Suppressor macrophage (primary cell): ENCODE measurements at regions not wholly inside any gene's neighbourhood (a gene's known extent, or its start where the extent isn't known, plus 50 kb on each side); places are given as distances from the start of the nearest gene placed in this dataset.

Experiments used
- DNase-seq, 4 experiments: peaks; one replicate each; pipeline ENCODE4 v3.0.0-alpha.2; 2020 to 2022

DNA sequence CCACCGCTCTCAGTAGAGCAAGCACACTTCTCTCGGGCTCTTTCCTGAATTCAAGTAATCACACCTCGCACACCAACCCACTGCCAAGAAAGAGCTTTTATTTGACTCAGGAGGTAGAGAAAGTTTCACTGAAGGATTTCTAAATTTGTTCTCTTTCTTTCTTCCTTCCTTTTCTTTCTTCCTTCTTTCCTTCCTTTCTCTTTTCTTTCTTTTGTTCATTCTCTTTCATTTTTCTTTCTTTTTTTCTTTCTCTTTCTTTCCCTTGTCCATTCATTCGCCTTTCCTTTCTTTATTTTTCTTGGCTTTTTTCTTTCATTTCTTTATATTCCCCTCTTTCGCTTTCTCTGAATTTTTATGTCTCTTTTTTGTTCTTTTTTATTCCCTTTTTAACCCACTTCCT, 300.1 kb downstream of the ENC1 start:
- DNase-seq = no peak

GRCh38 chr5:74337984-74338310, 302.6 kb downstream of the ENC1 start:
- DNase-seq = no peak

DNA sequence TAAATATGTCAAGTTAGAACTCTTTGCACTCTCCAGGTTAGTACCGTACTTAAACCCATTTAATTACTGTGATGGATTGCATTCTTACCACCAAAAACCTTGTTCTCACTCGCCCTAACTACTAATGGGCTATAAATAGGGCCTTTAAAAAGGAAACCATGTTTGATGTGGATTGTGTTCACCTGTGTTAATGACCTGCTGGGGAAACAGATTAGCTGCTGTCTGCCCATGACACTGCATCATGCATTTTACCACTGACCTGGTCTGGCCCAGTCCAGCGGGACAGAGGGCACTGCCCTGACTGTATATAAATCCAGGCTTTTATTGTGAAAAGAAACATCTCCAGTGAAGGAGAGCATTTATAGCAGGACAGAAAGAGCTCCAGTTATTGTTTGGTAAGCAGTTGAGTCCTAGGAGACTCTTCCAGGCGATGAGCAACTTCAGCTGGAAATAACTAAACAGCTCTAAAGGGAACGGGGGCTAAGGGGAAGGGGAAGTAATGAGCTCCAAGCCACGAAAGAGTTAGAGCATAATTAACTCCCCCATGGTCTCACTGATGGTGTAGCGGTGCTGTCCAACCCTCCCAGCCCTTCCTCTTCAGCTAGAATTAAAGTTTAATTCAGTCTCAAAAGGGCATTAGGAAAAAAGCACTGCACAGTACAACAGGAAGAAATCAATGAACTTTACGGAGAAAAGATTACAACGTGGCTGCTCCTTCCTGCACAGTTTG, 303.1 kb downstream of the ENC1 start:
- peak; percentile 29 to 58 (median 36) for DNase-seq

- no peak for DNase-seq
Observed at GRCh38 chr5:74336297-74336696, 304.2 kb downstream of the ENC1 start.

DNA sequence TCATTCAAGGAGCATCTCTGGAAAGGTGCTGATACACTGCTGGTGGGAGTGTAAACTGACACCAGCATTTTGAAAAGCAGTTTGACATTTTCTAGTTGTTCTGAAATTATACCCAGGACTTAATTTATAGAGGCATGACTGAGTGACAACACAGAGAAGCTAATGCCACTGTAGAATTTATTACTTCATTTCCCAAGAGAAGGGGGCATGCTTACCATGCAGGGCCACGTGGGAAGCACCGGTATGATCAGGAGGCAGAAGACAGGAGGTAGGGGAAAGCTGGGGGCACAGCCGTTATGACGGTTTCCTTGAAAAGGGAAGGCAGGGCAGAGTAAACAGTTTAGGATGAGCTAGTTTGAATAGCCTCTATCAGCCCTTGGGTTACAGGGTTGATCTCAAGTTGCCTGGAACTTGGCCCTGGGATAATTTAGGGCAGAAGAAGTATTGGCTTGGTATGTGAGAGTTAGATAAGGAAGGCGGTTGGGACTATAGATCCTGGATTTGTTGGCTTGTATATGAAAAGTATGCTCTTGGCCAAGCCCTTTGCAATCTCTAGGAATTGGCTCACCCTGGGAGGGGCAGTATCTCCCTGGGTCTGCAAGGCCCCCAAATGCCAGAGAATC, 305.7 kb downstream of the ENC1 start:
- DNase-seq = no peak

DNA sequence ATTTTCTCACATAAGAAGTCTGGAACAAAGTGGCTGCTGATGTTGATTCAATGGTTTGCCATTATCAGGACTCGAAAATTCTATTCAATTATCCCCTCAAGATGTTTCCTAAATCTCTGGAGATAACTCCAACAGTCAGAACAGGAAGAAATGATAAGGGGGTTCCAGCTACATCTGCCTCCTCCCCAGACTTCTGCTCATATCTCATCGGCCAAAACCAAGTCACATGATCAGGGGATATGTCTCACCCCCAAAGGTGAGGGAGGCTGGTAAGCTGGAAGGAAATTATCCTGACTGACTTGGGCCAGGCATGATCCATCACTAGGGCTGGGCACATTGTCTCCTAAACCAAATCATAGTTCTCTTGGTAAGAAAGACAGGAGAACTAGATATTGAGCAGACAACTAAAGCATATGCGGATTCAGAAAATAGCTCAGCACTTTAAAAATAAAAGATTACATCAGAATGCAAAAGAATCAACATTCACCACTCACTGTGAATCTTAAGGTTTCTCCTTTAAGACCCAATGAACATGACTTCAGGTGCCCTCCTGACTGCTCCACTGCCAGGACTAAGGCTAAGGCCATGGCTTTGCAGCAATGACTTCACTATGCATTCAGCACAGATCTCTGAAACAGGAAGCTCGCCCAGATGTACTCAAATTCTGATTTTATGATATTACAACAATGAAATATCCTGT, 306.3 kb downstream of the ENC1 start:
- DNase-seq = peak in 1 of 4 experiments; percentile 26

GRCh38 chr5:74333430-74333829, 307.1 kb downstream of the ENC1 start:
- no peak for DNase-seq

- DNase-seq = no peak
Observed at GRCh38 chr5:74332682-74333081, 307.8 kb downstream of the ENC1 start.

GRCh38 chr5:74332006-74332405, 308.5 kb downstream of the ENC1 start:
- no peak for DNase-seq

DNA sequence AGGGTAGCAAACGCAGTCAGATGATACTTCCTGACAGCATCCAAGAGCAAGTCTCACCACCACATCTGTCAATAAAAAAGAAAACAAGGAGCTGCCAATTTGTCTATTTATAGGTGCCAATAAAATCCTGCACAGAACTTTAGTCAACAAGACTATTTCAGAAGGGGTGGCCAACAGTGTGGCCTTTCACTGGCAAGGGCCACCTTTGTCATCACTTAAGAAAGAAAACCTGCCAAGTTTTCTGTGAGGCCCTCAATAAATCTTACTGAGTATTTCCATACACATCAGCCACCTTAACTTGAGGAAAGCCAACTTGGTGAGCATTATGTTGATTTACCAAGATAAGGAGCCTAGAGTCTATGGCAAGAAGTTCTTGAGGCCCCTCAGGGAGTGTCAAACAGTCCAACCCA, 312.3 kb downstream of the ENC1 start:
- DNase-seq = no peak

- no peak for DNase-seq
Observed at GRCh38 chr5:74327339-74327685, 313.2 kb downstream of the ENC1 start.

DNA sequence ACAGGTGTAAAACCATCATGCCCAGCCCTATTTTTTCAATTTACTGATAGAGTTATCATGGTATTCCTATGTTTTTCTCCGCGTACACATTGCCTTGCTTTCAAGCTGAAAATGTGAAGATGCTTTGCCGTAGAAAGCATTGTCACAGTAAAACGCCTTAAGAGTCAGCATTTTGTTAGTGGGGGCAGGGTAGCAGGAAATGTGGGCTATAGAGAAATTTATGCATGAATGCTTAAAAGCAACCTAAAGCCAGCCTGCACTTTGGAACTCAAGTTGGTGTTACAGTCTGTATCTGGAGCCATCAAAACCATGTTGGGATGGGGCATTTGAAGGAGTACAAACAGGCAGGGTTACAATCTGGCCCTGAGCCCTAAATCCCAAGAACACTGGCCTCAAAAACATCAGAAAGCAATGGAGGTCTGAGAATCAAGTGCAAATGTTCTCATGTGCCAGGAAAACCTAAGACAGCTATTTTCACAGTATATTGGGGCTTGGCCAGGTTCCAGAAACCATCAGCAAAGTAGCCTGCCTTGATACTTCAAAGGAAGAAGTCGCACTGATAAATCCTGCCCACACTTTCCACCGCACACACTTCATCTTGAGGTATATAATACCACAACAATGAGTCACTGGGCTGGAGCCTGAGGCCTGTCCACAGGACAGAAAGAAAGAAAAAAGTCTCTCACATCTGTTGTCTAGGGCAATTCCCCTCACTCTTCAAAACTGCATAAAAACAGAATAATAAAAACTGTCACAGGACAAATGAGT, 313.8 kb downstream of the ENC1 start:
- DNase-seq = peak; percentile 44 to 63 (median 50)

DNA sequence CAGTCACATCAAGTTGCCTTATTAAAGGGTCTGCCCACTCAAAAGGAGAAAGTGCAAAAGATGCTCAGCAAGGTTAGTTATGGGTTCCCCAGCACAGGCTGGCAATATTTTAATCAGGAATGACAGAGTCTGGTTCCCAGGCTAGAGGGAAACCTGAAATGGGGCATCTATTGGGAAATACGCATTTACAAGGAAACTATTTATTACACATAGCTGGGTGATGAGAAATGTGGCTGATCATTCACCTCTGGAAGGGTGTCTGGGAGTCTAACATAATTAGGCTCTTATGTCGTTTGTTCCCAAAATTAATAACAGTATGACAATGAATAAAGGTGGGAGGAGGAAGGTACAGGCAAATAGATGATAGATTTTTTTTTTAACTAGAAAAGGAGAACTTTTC, 314.7 kb downstream of the ENC1 start:
- DNase-seq = no peak

DNA sequence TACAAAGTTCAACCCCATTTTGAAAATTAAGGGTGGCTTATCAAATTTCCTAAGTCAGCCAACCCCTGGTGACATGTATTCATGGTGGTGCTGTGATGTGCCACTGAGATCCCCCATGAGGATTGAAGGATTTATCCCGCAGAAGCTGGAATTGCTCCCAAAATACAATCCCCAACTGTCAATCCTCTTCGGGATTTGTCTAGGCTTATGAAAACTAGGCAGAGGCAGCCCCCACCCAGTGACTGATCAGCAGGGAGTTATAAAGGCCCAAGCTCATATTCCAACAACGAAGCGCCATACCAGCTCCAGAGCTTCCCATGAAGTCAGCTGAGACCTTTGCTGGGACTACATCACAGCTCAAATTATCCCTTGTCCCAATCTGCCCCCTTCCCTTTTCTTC, 316.0 kb downstream of the ENC1 start:
- no peak for DNase-seq

DNA sequence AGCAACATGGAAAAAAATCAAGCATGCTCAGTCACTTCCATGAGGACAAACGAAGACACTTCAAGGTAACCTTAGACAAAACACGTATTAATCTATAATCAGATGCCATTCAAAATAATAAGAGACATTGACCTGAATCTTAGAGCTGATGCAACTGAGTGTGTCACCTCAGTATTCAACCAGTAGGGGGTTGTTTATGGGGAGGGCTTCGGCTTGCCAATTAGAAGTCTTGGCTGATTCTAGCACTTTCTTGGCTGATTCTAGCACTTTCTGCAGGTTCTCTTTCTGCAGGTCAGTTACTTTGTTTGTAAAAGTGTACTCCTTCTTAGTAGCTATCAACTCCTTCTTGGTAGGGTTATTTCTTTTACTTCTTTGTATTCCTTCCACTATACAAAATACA, 317.6 kb downstream of the ENC1 start:
- DNase-seq = no peak

GRCh38 chr5:74322191-74322590, 318.3 kb downstream of the ENC1 start:
- DNase-seq = no peak

- peak in 3 of 4 experiments; percentile 35 to 53 (median 46) for DNase-seq
Observed at GRCh38 chr5:74321326-74321725, 319.2 kb downstream of the ENC1 start.

- no peak for DNase-seq
Observed at GRCh38 chr5:74320526-74320925, 320.0 kb downstream of the ENC1 start.

DNA sequence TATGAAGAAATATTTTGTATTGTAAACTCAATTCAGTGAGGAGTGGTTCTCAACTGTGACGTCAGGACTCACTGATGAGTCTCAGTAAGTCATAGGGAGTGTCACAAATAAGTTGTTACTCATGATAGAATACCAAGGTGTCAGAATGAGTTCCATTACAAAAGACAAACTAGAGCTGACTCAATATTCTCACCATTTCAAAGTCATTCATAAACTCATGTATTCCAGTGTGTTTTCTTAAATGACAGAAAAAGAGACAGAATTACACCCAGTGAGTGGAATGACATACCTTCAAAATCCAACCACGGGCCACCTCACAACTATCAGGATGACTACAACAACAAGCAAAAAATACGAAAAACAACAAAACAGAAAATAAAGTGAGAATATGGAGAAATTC, 321.5 kb downstream of the ENC1 start:
- no peak for DNase-seq

DNA sequence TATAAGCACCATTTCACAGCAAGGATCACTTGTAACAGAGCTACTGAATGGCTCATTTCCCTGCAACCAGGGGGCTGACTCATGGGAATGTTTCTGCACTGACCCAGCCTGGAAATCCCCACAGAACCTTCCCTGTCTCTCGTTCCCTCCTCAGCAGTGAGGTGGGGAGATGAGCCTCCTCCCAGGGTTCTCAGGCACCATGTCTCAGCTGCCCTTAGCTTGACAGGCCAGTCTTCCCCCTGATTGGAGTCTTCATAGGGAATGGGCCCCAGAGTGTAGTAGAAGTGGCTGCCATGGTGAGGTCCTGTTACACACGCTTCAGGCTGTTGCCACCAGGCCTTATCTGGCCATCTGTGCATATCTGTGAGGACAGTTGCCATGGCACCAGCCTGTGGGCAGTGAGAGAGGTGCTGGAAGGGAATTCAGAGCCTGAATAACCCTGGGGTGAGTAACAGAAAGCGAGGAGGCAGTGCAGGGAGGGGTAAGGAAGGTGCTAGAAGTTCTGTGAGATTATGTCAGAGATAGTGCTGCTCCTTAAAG, 324.4 kb downstream of the ENC1 start:
- peak; percentile 64 to 81 (median 78) for DNase-seq

DNA sequence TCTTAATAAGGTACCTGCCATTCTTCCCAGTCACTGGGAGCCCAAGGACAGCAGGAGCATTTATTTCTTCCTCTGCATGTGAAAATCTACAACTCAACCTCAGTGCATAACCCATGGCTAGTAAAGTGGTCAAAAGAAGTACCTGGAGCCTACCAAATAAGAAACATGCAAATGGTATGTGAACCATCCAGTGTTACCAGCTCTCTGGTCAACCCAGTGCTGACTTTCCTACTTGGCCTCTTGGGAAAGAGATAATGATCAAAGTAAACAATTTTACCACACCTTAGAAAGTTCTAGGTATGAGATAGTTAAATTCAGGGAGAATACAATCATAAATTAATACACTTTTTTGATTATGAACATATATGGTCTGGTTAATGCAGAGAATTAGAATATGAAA, 325.6 kb downstream of the ENC1 start:
- DNase-seq = no peak

- no peak for DNase-seq
Observed at GRCh38 chr5:74313896-74314295, 326.6 kb downstream of the ENC1 start.

DNA sequence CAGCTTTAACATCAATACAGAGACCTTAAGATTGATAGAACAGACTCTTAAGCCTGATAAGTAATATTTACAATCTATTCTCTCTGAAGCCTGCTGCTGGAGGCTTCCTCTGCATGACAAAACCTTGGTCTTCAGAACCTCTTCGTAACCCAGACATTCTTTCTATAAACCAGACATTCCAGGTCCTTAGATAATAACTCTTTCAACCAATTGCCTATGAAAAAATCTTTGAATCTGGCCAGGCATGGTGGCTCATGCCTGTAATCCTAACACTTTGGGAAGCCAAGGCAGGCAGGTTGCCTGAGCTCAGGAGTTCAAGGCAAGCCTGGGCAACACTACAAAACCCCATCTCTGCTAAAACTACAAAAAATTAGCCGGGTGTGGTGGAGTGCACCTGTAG, 327.8 kb downstream of the ENC1 start:
- no peak for DNase-seq
